Epithelial cell of prostate (primary cell): ENCODE measurements at regions not wholly inside any gene's neighbourhood (a gene's known extent, or its start where the extent isn't known, plus 50 kb on each side); places are given as distances from the start of the nearest gene placed in this dataset.

Source experiments
- DNase-seq: peaks from one replicate; pipeline ENCODE4 v3.0.0-alpha.2; 2011; ENCODE audit warnings: low read depth, low spot score
- H3K27ac ChIP-seq: fragments of 450-650 bp; 2 replicates; pipeline ENCODE4 v1.5.1; 2017; ENCODE audit warnings: mild to moderate bottlenecking

GRCh38 chr2:30367232-30368070, 79.6 kb upstream of the LCLAT1 start:
- no peak for DNase-seq
- H3K27ac ChIP-seq: no peak overlapping the region

- H3K27ac ChIP-seq: no peak overlapping the region
- DNase-seq: no peak
Observed at GRCh38 chr2:30368258-30368657, 78.8 kb upstream of the LCLAT1 start.

GRCh38 chr2:30371028-30371689, 75.9 kb upstream of the LCLAT1 start:
- H3K27ac ChIP-seq: no peak overlapping the region
- no peak for DNase-seq

GRCh38 chr2:30371772-30372373, 75.2 kb upstream of the LCLAT1 start:
- no peak for DNase-seq
- no peak overlapping the region for H3K27ac ChIP-seq

- no peak for DNase-seq
- no peak overlapping the region for H3K27ac ChIP-seq
Observed at GRCh38 chr2:30372826-30373225, 74.2 kb upstream of the LCLAT1 start.

GRCh38 chr2:30373881-30374302, 73.2 kb upstream of the LCLAT1 start:
- no peak for DNase-seq
- H3K27ac ChIP-seq: no peak overlapping the region

GRCh38 chr2:30374380-30374779, 72.7 kb upstream of the LCLAT1 start:
- DNase-seq: no peak
- H3K27ac ChIP-seq: no peak overlapping the region

- H3K27ac ChIP-seq: no peak overlapping the region
- DNase-seq: no peak
Observed at GRCh38 chr2:30375915-30376314, 71.1 kb upstream of the LCLAT1 start.

- no peak for DNase-seq
- H3K27ac ChIP-seq: no peak overlapping the region
Observed at GRCh38 chr2:30379481-30379880, 67.6 kb upstream of the LCLAT1 start.

GRCh38 chr2:30380824-30381223, 66.2 kb upstream of the LCLAT1 start:
- H3K27ac ChIP-seq: no peak overlapping the region
- DNase-seq: no peak

- H3K27ac ChIP-seq: no peak overlapping the region
- DNase-seq: no peak
Observed at GRCh38 chr2:30382162-30382783, 64.8 kb upstream of the LCLAT1 start.

- DNase-seq: no peak
- H3K27ac ChIP-seq: no peak overlapping the region
Observed at GRCh38 chr2:30382995-30383394, 64.1 kb upstream of the LCLAT1 start.

GRCh38 chr2:30385327-30385726, 61.7 kb upstream of the LCLAT1 start:
- no peak overlapping the region for H3K27ac ChIP-seq
- no peak for DNase-seq

GRCh38 chr2:30392097-30392496, 54.9 kb upstream of the LCLAT1 start:
- DNase-seq: no peak
- no peak overlapping the region for H3K27ac ChIP-seq

GRCh38 chr2:30393510-30393909, 53.5 kb upstream of the LCLAT1 start:
- no peak overlapping the region for H3K27ac ChIP-seq
- no peak for DNase-seq

GRCh38 chr2:30394096-30394495, 53.0 kb upstream of the LCLAT1 start:
- no peak for DNase-seq
- no peak overlapping the region for H3K27ac ChIP-seq

- H3K27ac ChIP-seq: no peak overlapping the region
- DNase-seq: no peak
Observed at GRCh38 chr2:30396436-30397232, 50.4 kb upstream of the LCLAT1 start.
